ENCODE measurements at regions not wholly inside any gene's neighbourhood (a gene's known extent, or its start where the extent isn't known, plus 50 kb on each side); places are given as distances from the start of the nearest gene placed in this dataset.
"Not testable (repeated sequence)": the region's sequence is repeated elsewhere in the genome, so short reads cannot be mapped to it uniquely, and the experiment has no call there.

GRCh38 chr10:33897291-33897752 is 562.9 kb upstream of the NRP1 start:
- no peak for ATAC-seq

DNA sequence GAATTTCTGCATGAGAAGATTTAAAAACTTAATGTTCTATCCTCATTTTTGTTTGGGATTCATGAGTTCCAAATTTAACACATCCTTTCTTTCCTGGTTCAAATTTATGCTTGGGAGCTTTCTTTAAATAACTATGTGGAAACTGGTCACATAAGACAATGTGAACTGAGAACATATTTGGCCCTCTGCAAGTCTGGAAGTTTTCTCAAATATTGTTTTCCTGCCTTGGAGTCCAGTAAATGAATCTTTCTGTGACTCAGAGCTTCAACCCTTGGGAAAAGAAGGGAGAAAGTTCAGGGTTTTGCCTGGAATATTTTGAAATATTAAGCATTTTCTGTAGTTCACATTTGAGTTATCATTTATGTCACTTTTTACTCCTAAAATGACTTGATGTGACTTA is 559.0 kb upstream of the NRP1 start:
- ATAC-seq = no peak

DNA sequence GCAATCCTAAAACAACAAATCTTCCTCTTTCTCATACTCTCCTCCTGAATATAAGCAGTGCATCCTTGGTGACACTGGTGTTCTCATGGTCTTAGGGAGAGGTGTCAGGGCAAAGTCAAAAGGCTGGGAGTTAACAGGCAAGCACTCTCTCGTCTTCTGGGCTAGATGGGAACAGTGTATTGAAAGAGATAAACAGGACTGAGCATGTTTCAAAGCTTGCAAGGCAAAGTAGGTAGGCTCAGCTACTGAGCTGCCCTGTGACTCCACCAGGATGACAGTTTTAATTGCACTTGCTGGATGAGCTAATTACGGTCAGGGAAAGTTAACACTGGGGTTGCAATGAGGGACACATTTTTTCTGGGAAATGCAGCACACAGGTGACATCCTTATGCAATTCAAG is 554.9 kb upstream of the NRP1 start:
- ATAC-seq = no peak

GRCh38 chr10:33887188-33887587 is 552.7 kb upstream of the NRP1 start:
- no peak for ATAC-seq

GRCh38 chr10:33886299-33886698 is 551.8 kb upstream of the NRP1 start:
- no peak for ATAC-seq

GRCh38 chr10:33884604-33885003 is 550.1 kb upstream of the NRP1 start:
- no peak for ATAC-seq

DNA sequence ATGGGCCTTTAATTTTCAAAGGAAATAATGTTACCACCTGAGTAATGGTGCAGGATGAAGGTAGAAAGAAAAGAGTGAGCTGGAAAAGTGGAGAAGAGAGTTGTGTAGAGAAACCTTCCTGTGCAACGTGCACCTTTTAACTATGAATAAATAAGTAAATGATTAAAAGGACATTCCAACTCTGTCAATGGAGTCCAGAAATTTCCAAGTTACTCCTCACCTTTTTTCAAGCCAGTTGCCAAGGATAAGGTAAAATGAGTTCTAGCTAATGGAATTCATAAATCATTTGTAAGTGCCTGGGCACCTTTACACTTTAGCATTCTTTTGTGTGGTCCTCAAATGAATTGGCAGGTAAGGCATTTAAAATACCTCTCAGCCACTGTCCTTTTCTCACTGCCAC is 549.4 kb upstream of the NRP1 start:
- ATAC-seq = no peak

- no peak for ATAC-seq
Measured at GRCh38 chr10:33882996-33883395, 548.5 kb upstream of the NRP1 start.

DNA sequence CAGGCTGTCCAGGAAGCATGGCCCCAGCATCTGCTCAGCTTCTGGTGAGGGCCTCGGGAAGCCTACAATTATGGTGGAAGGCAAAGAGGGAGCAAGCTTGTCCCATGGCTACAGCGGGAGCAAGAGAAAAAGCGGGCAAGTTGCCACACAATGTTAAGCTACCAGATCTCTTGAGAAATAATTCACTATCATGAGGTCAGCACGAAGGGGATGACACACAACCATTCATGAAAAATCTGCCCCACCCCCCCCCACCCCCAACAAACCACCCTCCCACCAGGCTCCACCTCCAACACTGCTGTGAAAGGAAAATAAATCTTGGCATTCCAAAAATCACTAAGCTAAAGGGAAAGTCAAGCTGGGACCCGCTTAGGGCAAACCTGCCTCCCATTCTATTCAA is 545.8 kb upstream of the NRP1 start:
- ATAC-seq = no peak

DNA sequence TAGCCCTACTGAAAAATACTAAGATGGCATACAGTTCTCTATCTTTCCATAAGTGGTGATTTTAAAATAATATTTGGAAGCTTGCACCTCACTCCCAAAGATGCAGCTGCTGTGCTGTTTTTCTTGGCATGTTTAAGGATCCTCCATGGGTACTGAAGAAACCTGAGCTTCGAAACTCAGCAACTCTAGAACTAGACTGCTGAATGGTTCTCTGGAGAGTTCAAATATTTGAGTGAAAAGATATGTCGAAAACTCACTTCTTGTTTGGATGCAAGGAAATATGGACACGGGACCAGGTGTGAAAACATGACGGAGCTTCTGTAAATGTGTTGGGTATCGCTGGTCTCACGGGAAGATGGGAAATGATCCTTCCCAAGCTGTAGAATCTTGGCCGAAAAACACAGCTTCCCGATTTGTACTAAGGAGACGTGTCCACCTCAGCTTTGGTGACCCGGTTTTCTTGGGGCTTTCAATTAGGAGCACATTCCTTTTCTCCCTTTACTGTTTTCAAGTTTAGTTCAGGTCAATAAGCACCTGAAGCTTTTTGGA is 543.8 kb upstream of the NRP1 start:
- no peak for ATAC-seq

DNA sequence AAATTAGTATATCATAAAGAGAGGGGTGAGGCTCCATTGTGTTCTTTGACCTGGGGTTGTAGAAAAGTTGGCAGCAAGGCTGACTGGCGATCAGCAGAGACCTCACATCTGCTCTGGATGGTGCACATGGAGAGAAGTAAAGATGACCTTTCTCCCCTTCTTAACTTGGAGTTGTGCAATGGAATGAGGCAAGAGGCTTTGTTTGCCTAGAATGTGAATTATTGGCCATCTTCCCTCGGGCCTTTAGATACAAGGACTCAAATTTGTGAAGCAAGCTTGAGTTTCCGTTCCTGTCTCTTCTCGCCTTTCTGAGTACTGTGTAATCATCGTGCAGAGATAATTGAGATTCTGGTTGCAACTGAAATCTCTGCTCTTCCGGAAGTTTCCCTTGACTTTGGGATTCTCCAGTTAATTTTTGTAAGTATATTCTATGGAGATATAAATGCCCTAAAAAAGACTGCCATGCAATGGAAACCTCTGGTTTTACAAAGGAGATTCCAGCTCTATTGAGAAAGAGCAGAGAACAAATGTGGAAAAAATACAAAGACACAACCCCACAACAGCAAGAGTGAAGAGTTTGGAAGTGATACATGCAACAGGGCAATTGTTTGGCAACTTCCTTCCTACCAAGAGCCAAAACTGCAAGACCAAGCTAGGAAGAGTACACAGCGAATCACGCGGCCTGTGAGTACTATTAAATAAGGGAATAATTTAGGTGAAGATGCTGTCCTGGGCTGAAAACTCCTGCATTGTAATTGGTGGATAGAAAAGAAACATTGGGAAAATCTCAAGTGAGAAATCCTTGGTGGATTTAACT is 542.3 kb upstream of the NRP1 start:
- ATAC-seq = no peak

DNA sequence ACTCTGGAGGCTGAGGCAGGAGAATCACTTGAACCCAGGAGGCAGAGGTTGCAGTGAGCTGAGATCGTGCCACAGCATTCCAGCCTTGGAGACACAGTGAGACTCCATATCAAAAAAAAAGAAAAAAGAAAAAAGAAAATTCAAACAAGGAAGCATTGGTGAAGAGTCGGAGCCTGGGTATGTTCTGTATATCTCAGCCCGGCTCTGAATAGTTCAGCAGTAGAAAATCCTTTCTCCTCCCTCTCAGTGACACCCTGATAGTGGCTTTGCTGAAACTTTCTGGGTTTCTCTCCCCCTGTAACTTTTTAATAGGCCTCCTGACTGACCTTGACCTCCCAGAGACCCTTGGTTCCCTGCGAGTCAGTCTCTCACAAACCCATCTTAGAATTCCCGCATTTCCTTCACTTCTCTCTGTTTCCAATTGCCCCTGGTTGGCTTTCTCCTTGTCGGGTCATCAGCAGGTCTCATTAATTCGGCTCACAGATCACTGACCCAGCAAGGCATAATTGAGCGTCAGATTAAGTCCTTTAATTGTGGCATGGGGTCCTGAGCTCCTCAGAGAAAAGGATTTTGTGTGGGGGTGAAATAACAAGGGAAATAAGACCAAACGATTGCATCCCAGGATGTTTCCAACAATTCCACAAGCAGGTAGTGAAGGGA is 541.6 kb upstream of the NRP1 start:
- no peak for ATAC-seq

DNA sequence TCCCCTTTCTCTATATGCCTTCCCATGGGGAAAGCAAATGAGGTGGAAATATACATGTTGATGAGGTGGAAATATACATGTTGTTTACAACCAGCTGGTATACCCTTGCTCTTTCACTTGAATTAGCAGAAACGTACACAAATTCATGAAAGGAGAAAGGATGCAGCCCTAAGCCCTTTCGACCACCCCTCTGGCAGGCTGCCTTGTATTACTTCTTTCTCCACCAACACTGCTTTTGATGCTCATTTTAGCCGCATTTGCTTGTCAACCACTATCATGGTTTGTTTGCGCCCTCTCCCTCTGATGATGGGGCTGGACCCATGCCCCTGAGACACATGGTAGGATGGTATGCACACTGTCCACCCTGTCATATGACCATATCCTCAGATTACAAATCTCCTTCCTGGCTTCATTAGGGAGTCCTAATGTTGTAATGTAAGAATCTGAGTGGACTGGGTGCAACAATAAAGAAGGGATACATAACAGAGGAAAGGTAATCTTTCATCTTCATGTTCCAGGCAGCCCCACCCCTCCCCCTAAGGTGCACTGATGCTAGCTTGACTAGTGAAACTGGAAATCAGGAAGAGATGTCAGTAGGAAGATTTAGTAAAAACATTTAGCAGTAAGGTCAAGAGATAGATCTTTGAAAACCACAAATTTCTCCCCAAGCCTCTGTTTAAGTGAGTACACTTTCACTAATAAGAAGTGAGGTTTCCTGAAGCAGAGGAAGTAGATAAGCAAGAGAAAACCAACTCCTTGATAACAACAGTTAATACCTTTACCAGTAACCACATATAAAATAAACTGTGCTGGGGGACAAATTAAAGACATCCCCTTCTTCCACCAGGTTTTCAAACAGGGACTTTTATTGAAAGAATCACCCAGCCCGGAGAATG is 536.8 kb upstream of the NRP1 start:
- no peak for ATAC-seq

DNA sequence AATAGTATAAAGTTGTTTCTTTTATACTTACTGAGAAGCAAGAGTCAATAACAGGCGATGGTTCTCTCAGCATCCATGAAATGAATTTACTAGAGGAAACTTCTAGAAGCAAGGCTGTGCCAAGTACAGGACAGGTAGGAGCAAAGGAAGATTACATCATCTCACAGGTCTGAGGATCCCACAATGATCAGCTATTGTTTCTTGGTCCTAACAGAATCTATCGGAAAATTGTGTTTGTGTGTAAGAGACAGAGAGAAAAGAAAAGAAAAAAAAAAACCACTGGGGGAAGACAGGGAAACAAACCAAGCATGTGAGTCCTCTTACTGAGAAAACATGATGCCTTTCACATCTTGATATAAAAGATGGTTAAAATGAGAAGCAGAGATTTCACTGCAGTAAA is 535.0 kb upstream of the NRP1 start:
- no peak for ATAC-seq

- ATAC-seq = no peak
Measured at GRCh38 chr10:33869028-33869427, 534.6 kb upstream of the NRP1 start.

DNA sequence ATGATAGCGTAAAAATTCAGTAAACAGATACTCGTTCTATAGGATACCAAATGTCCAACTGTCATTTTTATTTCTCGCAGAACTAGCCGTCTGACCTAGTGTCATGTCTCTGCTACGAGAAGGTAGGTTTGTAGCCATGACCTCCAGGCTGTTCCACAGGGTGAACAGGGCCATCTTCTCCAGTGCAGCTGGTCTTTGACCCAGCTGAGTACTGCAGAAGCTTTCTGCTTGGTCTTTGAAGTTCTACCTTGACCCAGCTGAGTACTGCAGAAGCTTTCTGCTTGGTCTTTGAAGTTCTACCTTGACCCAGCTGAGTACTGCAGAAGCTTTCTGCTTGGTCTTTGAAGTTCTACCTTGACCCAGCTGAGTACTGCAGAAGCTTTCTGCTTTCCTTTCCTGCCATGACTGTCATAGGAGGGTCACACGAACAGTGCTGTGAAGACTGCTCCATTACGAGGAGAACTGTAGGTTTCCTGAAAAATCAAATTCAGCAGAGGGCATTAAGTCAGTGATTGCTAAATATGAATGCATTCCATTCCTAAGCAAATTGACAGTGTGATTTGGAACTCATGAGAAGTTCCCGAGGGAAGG is 532.8 kb upstream of the NRP1 start:
- not testable (repeated sequence) for ATAC-seq

- ATAC-seq = no peak
Measured at GRCh38 chr10:33863352-33863751, 528.9 kb upstream of the NRP1 start.

DNA sequence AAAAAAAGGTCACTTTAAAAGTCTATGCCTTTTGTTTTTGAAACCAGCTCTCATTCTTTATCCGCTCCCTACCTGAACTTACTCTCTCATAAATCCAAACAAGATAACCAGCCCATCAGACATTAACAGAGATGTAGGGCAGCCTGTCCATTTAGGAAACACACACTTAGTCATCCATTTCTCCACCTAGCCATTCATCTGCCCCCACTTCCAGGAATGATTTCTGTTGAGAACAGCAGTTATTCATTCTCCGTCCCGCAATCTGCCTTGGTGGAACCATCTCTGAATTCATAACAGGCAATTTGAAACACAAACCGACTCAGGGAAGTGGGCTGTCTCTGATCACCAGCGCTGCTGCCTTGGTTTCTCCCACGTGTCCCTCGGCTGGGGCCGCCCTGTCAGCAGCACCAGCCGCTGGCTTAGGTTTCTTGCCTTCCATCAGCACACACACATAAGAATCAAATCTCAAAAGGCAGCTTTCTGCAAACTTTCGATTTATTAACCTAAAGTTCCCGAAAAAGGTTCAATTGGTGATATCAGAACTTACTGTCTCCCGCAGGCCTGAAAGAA is 528.2 kb upstream of the NRP1 start:
- no peak for ATAC-seq

DNA sequence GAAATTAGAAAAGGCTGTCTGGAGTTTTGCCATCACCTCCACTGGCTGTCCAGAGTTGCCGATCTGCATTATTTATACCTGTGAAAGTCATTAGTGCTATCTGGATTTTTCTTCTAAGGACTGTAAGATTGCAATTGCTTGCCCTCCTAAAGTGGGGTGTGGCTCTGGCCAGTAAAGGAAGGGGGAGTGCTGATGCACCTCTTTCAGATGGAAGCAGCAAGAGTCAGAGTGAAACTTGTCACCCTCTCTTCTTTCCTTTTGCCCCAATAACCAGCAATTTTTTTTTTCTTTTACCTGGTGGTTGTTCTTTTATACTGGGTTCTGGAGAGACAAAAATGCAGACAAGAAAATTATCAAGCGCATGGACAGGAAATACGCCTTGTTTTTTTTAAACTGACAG is 527.4 kb upstream of the NRP1 start:
- no peak for ATAC-seq

DNA sequence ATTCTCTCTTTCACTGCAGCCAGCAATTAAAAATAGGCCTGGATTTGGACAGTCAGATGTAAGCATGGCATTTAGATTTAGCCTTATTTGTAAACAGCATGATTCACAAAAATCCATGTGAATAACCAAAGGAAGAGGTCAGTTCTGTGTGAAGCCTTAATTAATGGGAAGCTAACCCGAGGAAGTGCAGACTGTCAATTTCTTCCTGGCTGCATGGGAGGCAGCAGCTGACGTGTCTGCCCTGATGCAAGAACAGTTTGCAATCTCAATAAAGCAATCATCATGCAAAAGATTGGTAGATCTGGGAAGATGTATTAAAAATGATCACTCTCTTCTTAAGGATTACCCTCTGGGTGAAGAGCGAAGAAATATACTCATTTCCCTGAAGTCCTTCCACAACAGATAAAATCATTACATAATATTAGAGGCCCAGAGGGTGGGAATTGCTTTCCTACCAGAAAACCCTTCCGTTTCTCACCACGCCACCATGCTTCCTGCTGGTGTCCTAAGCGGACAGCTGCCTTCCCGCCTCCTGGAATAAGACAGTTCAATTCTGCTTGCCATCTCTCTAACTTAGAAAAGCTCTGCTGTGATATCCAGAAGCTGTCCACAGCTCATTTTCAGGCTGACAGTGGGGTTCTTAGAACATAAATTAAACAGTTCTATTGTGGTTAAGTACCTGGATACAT is 526.7 kb upstream of the NRP1 start:
- ATAC-seq = no peak

GRCh38 chr10:33860552-33860951 is 526.1 kb upstream of the NRP1 start:
- no peak for ATAC-seq

Data from activated CD4-positive, CD25-positive, alpha-beta regulatory T cell treated with anti-CD3 and anti-CD28 coated beads, Interleukin-2, amount 50 U/mL, for 24 hours (primary cell).